ENCODE measurements at regions not wholly inside any gene's neighbourhood (a gene's known extent, or its start where the extent isn't known, plus 50 kb on each side); places are given as distances from the start of the nearest gene placed in this dataset.
A peak's percentile ranks its signal among the peaks of the same experiment; 100 is the strongest.
"Not testable (repeated sequence)": the region's sequence is repeated elsewhere in the genome, so short reads cannot be mapped to it uniquely, and the experiment has no call there.

- H3K4me1 Mint-ChIP-seq: no peaks in the 10 kb centered on the region
- no peaks in the 10 kb centered on the region for H3K9me3 Mint-ChIP-seq
- no peak overlapping the region for H3K4me3 Mint-ChIP-seq
- no peak overlapping the region for H3K27ac Mint-ChIP-seq
- H3K27me3 Mint-ChIP-seq: peaks cover 25% of the 10 kb centered on the region
- H3K36me3 Mint-ChIP-seq: no peaks in the 10 kb centered on the region
These were observed 111.8 kb upstream of the PABPC3 start for GRCh38 chr13:24984134-24984533.

GRCh38 chr13:24985107-24985506, 110.8 kb upstream of the PABPC3 start:
- H3K27me3 Mint-ChIP-seq: peaks cover 25% of the 10 kb centered on the region
- H3K4me1 Mint-ChIP-seq: no peaks in the 10 kb centered on the region
- H3K36me3 Mint-ChIP-seq: no peaks in the 10 kb centered on the region
- H3K9me3 Mint-ChIP-seq: no peaks in the 10 kb centered on the region
- H3K27ac Mint-ChIP-seq: no peak overlapping the region
- H3K4me3 Mint-ChIP-seq: no peak overlapping the region

GRCh38 chr13:24985896-24986295, 110.0 kb upstream of the PABPC3 start:
- Mint-ChIP-seq H3K27ac (no peak overlapping the region), H3K4me1 (no peaks in the 10 kb centered on the region), H3K9me3 (no peaks in the 10 kb centered on the region), H3K27me3 (peaks cover 29% of the 10 kb centered on the region), H3K4me3 (no peak overlapping the region), H3K36me3 (no peaks in the 10 kb centered on the region)

- H3K4me1 Mint-ChIP-seq: no peaks in the 10 kb centered on the region
- no peak overlapping the region for H3K4me3 Mint-ChIP-seq
- no peak overlapping the region for H3K27ac Mint-ChIP-seq
- no peaks in the 10 kb centered on the region for H3K9me3 Mint-ChIP-seq
- H3K27me3 Mint-ChIP-seq: peaks cover 29% of the 10 kb centered on the region
- no peaks in the 10 kb centered on the region for H3K36me3 Mint-ChIP-seq
These were observed 109.1 kb upstream of the PABPC3 start for GRCh38 chr13:24986826-24987225.

GRCh38 chr13:24989959-24990358, 106.0 kb upstream of the PABPC3 start:
- H3K4me3 Mint-ChIP-seq, H3K27ac Mint-ChIP-seq, H3K36me3 Mint-ChIP-seq, H3K9me3 Mint-ChIP-seq, H3K4me1 Mint-ChIP-seq: not testable (repeated sequence)
- peaks cover 19% of the 10 kb centered on the region for H3K27me3 Mint-ChIP-seq

GRCh38 chr13:24992946-24993345, 103.0 kb upstream of the PABPC3 start:
- H3K27me3 Mint-ChIP-seq: peaks cover 12% of the 10 kb centered on the region
- H3K27ac Mint-ChIP-seq, H3K4me3 Mint-ChIP-seq, H3K9me3 Mint-ChIP-seq, H3K4me1 Mint-ChIP-seq, H3K36me3 Mint-ChIP-seq: not testable (repeated sequence)

GRCh38 chr13:24995225-24995804, 100.6 kb upstream of the PABPC3 start:
- Mint-ChIP-seq H3K36me3 (no peaks in the 10 kb centered on the region), H3K4me3 (no peak overlapping the region), H3K27ac (no peak overlapping the region), H3K27me3 (peaks cover 9% of the 10 kb centered on the region), H3K9me3 (no peaks in the 10 kb centered on the region), H3K4me1 (peaks cover 4% of the 10 kb centered on the region)

GRCh38 chr13:24997367-24997967, 98.5 kb upstream of the PABPC3 start:
- no peak overlapping the region for H3K4me3 Mint-ChIP-seq
- H3K4me1 Mint-ChIP-seq: peaks cover 4% of the 10 kb centered on the region
- peaks cover 15% of the 10 kb centered on the region for H3K27me3 Mint-ChIP-seq
- H3K27ac Mint-ChIP-seq: no peak overlapping the region
- no peaks in the 10 kb centered on the region for H3K36me3 Mint-ChIP-seq
- no peaks in the 10 kb centered on the region for H3K9me3 Mint-ChIP-seq

- Mint-ChIP-seq H3K27ac (no peak overlapping the region), H3K9me3 (no peaks in the 10 kb centered on the region), H3K36me3 (no peaks in the 10 kb centered on the region), H3K4me1 (peaks cover 4% of the 10 kb centered on the region), H3K4me3 (no peak overlapping the region), H3K27me3 (peaks cover 15% of the 10 kb centered on the region)
These were observed 97.5 kb upstream of the PABPC3 start for GRCh38 chr13:24998433-24998832.

GRCh38 chr13:25001476-25002206, 94.3 kb upstream of the PABPC3 start:
- no peaks in the 10 kb centered on the region for H3K36me3 Mint-ChIP-seq
- H3K27ac Mint-ChIP-seq: no peak overlapping the region
- peaks cover 5% of the 10 kb centered on the region for H3K4me1 Mint-ChIP-seq
- H3K4me3 Mint-ChIP-seq: no peak overlapping the region
- no peaks in the 10 kb centered on the region for H3K9me3 Mint-ChIP-seq
- peaks cover 23% of the 10 kb centered on the region for H3K27me3 Mint-ChIP-seq

- peaks cover 22% of the 10 kb centered on the region for H3K27me3 Mint-ChIP-seq
- not testable (repeated sequence) for H3K27ac Mint-ChIP-seq, H3K9me3 Mint-ChIP-seq, H3K4me3 Mint-ChIP-seq, H3K4me1 Mint-ChIP-seq, H3K36me3 Mint-ChIP-seq
These were observed 93.6 kb upstream of the PABPC3 start for GRCh38 chr13:25002311-25002710.

GRCh38 chr13:25004489-25004888, 91.4 kb upstream of the PABPC3 start:
- H3K4me1 Mint-ChIP-seq, H3K4me3 Mint-ChIP-seq, H3K27ac Mint-ChIP-seq, H3K9me3 Mint-ChIP-seq, H3K36me3 Mint-ChIP-seq: not testable (repeated sequence)
- H3K27me3 Mint-ChIP-seq: peaks cover 22% of the 10 kb centered on the region

GRCh38 chr13:25005050-25005497, 90.9 kb upstream of the PABPC3 start:
- H3K27ac Mint-ChIP-seq, H3K9me3 Mint-ChIP-seq, H3K36me3 Mint-ChIP-seq, H3K4me1 Mint-ChIP-seq: not testable (repeated sequence)
- Mint-ChIP-seq H3K4me3 (peak overlapping the region; percentile 57), H3K27me3 (peaks cover 24% of the 10 kb centered on the region)

GRCh38 chr13:25007389-25007788, 88.5 kb upstream of the PABPC3 start:
- H3K36me3 Mint-ChIP-seq, H3K4me3 Mint-ChIP-seq, H3K4me1 Mint-ChIP-seq, H3K27ac Mint-ChIP-seq, H3K9me3 Mint-ChIP-seq: not testable (repeated sequence)
- peaks cover 23% of the 10 kb centered on the region for H3K27me3 Mint-ChIP-seq

- H3K9me3 Mint-ChIP-seq, H3K27ac Mint-ChIP-seq, H3K4me1 Mint-ChIP-seq, H3K36me3 Mint-ChIP-seq, H3K4me3 Mint-ChIP-seq: not testable (repeated sequence)
- H3K27me3 Mint-ChIP-seq: peaks cover 29% of the 10 kb centered on the region
These were observed 81.5 kb upstream of the PABPC3 start for GRCh38 chr13:25014398-25014973.

- not testable (repeated sequence) for H3K4me3 Mint-ChIP-seq, H3K36me3 Mint-ChIP-seq, H3K9me3 Mint-ChIP-seq, H3K4me1 Mint-ChIP-seq, H3K27ac Mint-ChIP-seq
- H3K27me3 Mint-ChIP-seq: peaks cover 36% of the 10 kb centered on the region
These were observed 78.8 kb upstream of the PABPC3 start for GRCh38 chr13:25017176-25017575.
